ENCODE measurements at regions not wholly inside any gene's neighbourhood (a gene's known extent, or its start where the extent isn't known, plus 50 kb on each side); places are given as distances from the start of the nearest gene placed in this dataset.

GRCh38 chr2:173812321-173812720 is 152.9 kb downstream of the SP3 start:
- TF ChIP-seq CENPX (CRISPR knock-in tag; IDR thresholded peaks at IDR 0.05) (no peak), MAFK (conservative IDR thresholded peaks at IDR 0.05 in 1 of 2, IDR thresholded peaks at IDR 0.05 in 1 of 2; ENCODE audit: low read length in 2 of 2) (peak in 1 of 2 experiments; percentile 25; a peak in 1 of 4 replicates)
- TF ChIP-seq, protein P1, sequence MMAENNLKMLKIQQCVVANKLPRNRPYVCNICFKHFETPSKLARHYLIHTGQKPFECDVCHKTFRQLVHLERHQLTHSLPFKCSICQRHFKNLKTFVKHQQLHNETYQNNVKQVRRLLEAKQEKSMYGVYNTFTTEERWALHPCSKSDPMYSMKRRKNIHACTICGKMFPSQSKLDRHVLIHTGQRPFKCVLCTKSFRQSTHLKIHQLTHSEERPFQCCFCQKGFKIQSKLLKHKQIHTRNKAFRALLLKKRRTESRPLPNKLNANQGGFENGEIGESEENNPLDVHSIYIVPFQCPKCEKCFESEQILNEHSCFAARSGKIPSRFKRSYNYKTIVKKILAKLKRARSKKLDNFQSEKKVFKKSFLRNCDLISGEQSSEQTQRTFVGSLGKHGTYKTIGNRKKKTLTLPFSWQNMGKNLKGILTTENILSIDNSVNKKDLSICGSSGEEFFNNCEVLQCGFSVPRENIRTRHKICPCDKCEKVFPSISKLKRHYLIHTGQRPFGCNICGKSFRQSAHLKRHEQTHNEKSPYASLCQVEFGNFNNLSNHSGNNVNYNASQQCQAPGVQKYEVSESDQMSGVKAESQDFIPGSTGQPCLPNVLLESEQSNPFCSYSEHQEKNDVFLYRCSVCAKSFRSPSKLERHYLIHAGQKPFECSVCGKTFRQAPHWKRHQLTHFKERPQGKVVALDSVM (CRISPR knock-in tag; IDR thresholded peaks at IDR 0.05), result no peak
- intact Hi-C loops (cut with micrococcal nuclease; ENCODE audit: unreplicated experiment), result no loop called here

DNA sequence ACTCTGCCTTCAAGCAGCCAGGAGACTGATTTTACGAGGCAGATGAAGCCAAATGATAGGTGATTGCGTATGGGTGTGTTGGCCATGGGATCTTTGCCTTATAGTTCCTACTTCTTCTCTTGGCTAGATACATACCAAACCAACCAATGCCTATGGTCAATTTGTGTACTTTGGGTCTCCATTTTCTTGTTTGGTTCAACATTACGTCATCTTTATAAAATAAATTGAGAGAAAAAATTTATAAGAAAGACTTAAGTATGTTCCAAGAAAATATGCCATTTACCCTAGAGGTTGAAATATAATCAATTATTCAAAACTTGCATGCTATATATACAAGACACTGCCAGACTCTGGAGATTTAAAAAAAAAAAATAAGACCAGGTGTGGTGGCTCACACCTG is 150.9 kb downstream of the SP3 start:
- Histone ChIP-seq H3K4me3 (replicated peaks in 1 of 3; ENCODE audit: insufficient read depth in 1 of 3, low read depth in 2 of 3, low read length in 3 of 3) (no peak overlapping the region), H3K27me3 (ENCODE audit: control insufficient read depth in 1 of 2, insufficient read depth in 2 of 2, low read length in 2 of 2) (peaks cover 2 to 4% of the 10 kb centered on the region in 2 experiments; a peak in 3 of 5 replicates), H3K4me1 (ENCODE audit: insufficient read depth, low read length) (no peaks in the 10 kb centered on the region), H3K27ac (ENCODE audit: extremely low read length, insufficient read depth, low read length) (no peak overlapping the region), H3K9me3 (ENCODE audit: low read length) (no peaks in the 10 kb centered on the region), H3K36me3 (replicated peaks in 1 of 2; ENCODE audit: control insufficient read depth in 1 of 2, insufficient read depth in 2 of 2, low read length in 2 of 2) (no peaks in the 10 kb centered on the region), H4K20me1 (ENCODE audit: insufficient read depth, low read length) (no peaks in the 10 kb centered on the region), H2AFZ (ENCODE audit: low read length) (no peak overlapping the region), H3K4me2 (ENCODE audit: low read depth, low read length) (no peak overlapping the region), H3K9ac (ENCODE audit: insufficient read depth, low read depth, low read length) (no peak overlapping the region), H3K79me2 (ENCODE audit: insufficient read depth, low read length) (no peaks in the 10 kb centered on the region)
- TF ChIP-seq, protein P2, sequence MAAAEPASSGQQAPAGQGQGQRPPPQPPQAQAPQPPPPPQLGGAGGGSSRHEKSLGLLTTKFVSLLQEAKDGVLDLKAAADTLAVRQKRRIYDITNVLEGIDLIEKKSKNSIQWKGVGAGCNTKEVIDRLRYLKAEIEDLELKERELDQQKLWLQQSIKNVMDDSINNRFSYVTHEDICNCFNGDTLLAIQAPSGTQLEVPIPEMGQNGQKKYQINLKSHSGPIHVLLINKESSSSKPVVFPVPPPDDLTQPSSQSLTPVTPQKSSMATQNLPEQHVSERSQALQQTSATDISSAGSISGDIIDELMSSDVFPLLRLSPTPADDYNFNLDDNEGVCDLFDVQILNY (CRISPR knock-in tag; conservative IDR thresholded peaks at IDR 0.05), result no peak
- TF ChIP-seq CREB1 (IDR thresholded peaks at IDR 0.05) (0 out of 2 replicates have a peak, but pooled peaks have one; percentile 23), CREB1 (CRISPR knock-in tag; IDR thresholded peaks at IDR 0.05) (no peak), ZMYM2 (CRISPR knock-in tag; IDR thresholded peaks at IDR 0.05) (no peak), HDAC6 (IDR thresholded peaks at IDR 0.05; ENCODE audit: low read depth, low read length) (no peak), ATF7 (IDR thresholded peaks at IDR 0.05) (peak; percentile 97), ATF7 (CRISPR knock-in tag; IDR thresholded peaks at IDR 0.05) (no peak)
- ChIA-PET CTCF (ENCODE audit: low intra/inter-chr PET ratio, low total read pairs) (no interaction called here), POLR2A (no interaction called here)
- ATAC-seq (no peak), DNase-seq (ENCODE audit: low spot score) (no peak), FAIRE-seq (no peak)
- no TSS peak for BruUV-seq (replicated peaks)
- 5% methylated on average over 3 of the region's 3 CpGs for WGBS (ENCODE audit: low lambda C conversion rate)
- in situ Hi-C loops (cut with HindIII; ENCODE audit: extremely low pct_ligation_motif_present, low pct_unique_long_range_greater_than_20kb), result no loop called here
- intact Hi-C loops (cut with micrococcal nuclease; ENCODE audit: unreplicated experiment), result no loop called here

More at GRCh38 chr2:173812321-173812720, 152.9 kb downstream of the SP3 start:
- no peaks in the 10 kb centered on the region for H3K36me3 ChIP-seq (replicated peaks in 1 of 2; ENCODE audit: control insufficient read depth in 1 of 2, insufficient read depth in 2 of 2, low read length in 2 of 2)
- no peaks in the 10 kb centered on the region for H4K20me1 ChIP-seq (ENCODE audit: insufficient read depth, low read length)
- ATAC-seq (no peak), DNase-seq (ENCODE audit: low spot score) (no peak), FAIRE-seq (no peak)
- H2AFZ ChIP-seq (ENCODE audit: low read length), result no peak overlapping the region
- in situ Hi-C loops (cut with HindIII; ENCODE audit: extremely low pct_ligation_motif_present, low pct_unique_long_range_greater_than_20kb), result no loop called here
- ChIA-PET POLR2A (no interaction called here), CTCF (ENCODE audit: low intra/inter-chr PET ratio, low total read pairs) (no interaction called here)
- no peaks in the 10 kb centered on the region for H3K79me2 ChIP-seq (ENCODE audit: insufficient read depth, low read length)
- WGBS (ENCODE audit: low lambda C conversion rate), result 32% methylated on average over 1 of the region's 1 CpG
- no peak overlapping the region for H3K4me2 ChIP-seq (ENCODE audit: low read depth, low read length)
- no TSS peak for BruUV-seq (replicated peaks)
- no peak overlapping the region for H3K4me3 ChIP-seq (replicated peaks in 1 of 3; ENCODE audit: insufficient read depth in 1 of 3, low read depth in 2 of 3, low read length in 3 of 3)
- H3K9ac ChIP-seq (ENCODE audit: insufficient read depth, low read depth, low read length), result no peak overlapping the region
- H3K4me1 ChIP-seq (ENCODE audit: insufficient read depth, low read length), result no peaks in the 10 kb centered on the region
- no peaks in the 10 kb centered on the region for H3K9me3 ChIP-seq (ENCODE audit: low read length)
- peaks cover 2 to 4% of the 10 kb centered on the region in 2 experiments; a peak in 2 of 5 replicates for H3K27me3 ChIP-seq (ENCODE audit: control insufficient read depth in 1 of 2, insufficient read depth in 2 of 2, low read length in 2 of 2)
- no peak overlapping the region for H3K27ac ChIP-seq (ENCODE audit: extremely low read length, insufficient read depth, low read length)

All from HepG2 (cell line).